HG03460 (cell line): ENCODE measurements at regions not wholly inside any gene's neighbourhood (a gene's known extent, or its start where the extent isn't known, plus 50 kb on each side); places are given as distances from the start of the nearest gene placed in this dataset.
"Not testable (repeated sequence)": the region's sequence is repeated elsewhere in the genome, so short reads cannot be mapped to it uniquely, and the experiment has no call there.

ENCODE experiments used
- ATAC-seq: cut with Tn5 transposase; IDR thresholded peaks from one replicate; pipeline ENCODE4 v1.9.1; 2021; ENCODE audit not compliant: unreplicated experiment

GRCh38 chr2:134062235-134062634 is 191.6 kb upstream of the MGAT5 start:
- not testable (repeated sequence) for ATAC-seq

DNA sequence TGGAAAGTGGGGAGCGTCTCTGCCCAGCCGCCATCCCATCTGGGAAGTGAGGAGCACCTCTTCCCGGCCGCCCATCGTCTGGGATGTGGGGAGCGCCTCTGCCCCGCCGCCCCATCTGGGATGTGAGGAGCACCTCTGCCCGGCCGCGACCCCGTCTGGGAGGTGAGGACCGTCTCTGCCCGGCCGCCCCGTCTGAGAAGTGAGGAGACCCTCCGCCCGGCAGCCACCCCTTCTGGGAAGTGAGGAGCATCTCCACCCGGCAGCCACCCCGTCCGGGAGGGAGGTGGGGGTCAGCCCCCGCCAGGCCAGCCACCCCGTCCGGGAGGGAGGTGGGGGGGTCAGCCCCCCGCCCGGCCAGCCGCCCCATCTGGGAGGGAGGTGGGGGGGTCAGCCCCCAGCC is 190.0 kb upstream of the MGAT5 start:
- ATAC-seq = not testable (repeated sequence)

- ATAC-seq = no peak
Measured at GRCh38 chr2:134070281-134070741, 183.6 kb upstream of the MGAT5 start.

DNA sequence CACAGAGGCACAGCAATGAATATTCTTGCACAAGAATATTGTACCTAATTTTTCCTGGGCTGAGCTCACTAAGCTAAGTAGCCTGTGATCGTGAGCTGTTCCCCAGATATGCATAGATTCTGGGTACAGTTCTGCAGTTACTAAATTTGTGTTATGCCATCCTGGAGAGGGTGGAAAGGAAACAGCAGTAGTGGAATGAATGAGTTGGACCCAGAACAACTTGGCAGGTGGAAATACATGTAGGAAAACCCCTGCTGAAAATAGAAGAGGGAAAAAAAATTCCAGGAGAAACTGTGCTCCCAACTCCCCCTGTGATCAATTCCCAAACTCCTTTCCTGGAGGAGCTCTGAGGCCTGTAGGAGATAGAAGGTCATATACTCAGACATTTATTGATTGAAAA is 181.5 kb upstream of the MGAT5 start:
- no peak for ATAC-seq

GRCh38 chr2:134073023-134073422 is 180.8 kb upstream of the MGAT5 start:
- no peak for ATAC-seq

DNA sequence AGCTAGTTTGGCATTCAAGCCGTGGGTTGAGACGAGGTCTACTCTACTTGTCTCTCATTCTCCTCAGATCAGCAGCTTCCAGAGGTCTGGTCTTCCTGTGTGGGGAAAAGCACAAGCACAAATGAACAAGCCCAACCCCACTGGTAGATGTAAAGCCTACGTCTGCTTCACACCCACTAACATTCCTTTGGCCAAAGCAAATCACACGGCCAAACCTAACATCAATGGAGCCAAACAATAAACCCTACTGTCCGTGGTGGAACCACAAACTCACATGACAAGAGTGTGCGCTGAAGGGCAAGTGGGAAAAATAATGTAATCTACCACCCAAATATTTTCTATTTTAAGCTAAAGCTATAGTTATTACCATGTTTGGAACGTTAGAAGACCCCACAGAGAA is 179.3 kb upstream of the MGAT5 start:
- no peak for ATAC-seq

- no peak for ATAC-seq
Measured at GRCh38 chr2:134075204-134075603, 178.7 kb upstream of the MGAT5 start.

- no peak for ATAC-seq
Measured at GRCh38 chr2:134078354-134078753, 175.5 kb upstream of the MGAT5 start.

DNA sequence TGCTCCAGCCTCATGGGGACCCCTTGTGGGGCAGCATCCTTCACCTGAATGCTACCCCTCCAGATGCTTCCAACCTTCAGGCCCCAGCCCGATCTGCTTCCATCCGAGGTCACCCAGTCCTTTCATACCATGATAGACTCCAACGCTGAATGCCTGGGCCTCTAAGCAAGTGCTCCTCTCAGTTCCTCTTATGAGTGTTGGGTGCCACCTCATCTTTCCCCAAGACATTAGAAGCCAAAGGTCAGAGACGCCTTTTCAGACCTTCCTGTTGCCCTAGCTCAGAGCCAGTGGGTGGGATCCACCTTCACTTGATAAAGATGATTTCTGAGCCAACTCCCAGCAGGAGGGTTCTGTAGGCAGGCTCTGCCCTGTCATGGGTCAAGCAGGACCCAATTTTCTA is 174.5 kb upstream of the MGAT5 start:
- ATAC-seq = peak; percentile 95

DNA sequence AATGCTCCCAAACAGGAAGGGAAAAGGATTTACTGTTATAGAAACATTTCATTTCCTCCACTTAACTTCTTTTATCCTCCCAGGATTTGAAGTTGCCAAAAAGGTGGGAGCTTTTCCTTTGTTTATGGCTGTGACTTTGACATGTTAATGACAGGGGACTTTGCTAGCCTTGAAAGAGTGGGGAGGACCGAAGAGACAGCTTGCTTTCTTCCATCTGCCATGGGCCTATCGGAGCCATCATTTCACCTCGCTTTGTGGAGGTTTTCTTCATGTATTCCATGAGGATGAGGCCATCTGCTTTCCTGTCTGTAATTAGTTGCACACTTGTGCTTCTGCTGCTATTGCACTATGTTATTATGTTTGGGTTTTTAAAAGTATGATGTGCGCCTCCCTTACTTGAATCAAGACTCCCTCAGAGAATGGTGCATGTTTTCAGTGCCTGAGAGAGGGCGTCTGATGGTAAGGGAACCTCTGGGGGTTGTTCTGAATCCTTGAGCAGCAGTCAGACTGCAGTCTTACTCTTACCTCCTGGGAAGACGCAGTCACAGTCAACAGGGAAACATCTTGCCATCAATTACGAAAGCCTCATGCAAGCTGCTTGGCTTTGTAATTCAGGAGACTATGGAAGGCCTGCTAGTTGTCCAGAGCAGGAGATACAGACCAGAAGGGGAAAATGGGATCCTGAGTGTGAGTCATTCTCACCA is 173.3 kb upstream of the MGAT5 start:
- ATAC-seq = no peak

GRCh38 chr2:134081238-134081938 is 172.5 kb upstream of the MGAT5 start:
- ATAC-seq = no peak

- no peak for ATAC-seq
Measured at GRCh38 chr2:134083548-134083947, 170.3 kb upstream of the MGAT5 start.

DNA sequence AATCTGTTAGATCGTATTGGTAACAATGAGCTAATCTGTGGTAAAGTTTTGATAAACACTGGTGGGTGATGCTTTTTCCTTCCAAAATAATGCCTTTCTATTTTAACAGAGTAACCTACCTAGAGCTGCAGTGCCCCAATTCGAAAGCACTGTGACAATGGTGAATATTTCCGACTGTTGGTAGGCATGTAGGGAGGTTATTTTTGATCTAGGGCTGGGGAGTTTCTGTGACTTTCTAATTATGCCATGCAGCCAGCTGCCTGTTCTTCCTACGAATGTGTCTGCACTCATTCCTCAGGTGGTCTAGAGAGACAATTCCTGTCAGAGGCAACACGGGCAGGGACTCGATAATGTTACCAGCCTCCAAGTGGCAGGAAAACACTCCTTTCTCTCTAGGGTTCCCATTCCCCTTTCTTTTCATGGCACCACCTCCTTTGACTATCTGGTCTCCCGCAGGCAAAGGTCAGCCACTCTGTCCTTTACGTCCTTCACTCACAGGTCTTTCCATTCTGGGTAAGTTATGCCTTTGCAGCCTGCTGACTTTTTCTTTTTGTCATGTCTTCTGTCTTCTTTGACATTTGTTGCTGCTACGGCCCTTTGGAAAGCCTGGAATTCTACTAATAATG is 167.2 kb upstream of the MGAT5 start:
- ATAC-seq = no peak

DNA sequence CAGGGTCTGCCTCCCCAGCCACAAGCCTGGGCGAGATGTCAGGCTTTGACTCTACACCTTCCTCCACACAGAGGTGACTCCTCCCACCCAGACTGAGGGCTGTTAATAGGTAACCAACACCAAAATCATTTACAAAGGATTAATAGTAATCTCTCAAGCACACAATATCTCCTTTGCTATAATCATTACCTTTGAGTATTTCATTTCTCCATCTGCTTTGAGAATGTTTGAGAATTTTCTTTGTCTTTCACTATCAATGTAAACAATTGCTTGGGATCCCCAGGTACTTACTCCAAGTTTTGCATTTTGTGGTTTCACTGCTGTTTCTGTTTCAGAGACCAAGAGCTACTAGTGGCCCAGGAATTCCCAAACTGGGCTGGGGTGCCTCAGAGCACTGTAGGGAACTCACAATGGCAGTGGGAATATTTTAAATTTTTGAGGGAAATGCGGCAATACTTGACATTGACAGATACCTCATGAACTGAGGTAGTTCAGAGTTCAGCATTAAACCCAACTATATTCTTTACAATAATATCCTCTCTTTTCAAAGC is 166.4 kb upstream of the MGAT5 start:
- peak; percentile 92 for ATAC-seq

DNA sequence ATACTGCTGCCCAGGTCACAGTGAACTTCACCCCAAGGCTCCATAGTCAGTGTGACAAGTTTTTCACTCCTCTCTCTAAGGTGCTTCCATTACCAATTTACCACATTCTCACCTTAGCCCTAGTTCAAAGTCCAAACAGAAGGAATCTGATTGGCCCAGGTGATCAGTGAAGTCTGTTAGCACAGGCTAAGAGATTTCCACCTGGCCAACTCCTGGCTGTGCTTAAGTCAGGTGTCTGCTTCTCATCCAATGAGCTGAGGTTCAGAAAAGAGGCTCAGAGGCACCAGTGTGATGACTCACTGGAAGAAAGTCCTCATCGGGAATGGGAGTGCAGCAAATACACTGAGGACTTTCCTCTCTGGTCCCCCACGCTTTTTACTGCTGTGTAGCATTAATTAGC is 164.4 kb upstream of the MGAT5 start:
- ATAC-seq = no peak

- no peak for ATAC-seq
Measured at GRCh38 chr2:134097740-134098139, 156.1 kb upstream of the MGAT5 start.

DNA sequence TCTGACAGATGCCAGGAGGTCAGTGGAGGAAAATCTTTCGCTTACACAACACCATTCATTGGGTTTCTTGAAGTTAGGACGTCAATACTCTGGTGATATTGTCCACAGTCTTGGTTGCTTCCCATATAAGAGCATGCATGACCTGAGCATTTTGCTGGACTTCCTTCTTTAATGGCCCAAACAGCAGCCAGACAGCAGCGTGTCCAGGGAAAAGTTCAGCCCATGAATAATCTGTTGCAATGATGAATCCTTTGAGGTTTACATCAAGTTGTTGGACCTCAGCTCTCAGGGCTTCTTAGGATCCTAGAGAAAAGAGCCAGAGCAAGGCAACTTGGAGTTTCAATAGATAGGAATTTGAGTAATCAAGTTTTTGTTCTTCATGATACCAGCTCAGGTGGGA is 155.6 kb upstream of the MGAT5 start:
- no peak for ATAC-seq

DNA sequence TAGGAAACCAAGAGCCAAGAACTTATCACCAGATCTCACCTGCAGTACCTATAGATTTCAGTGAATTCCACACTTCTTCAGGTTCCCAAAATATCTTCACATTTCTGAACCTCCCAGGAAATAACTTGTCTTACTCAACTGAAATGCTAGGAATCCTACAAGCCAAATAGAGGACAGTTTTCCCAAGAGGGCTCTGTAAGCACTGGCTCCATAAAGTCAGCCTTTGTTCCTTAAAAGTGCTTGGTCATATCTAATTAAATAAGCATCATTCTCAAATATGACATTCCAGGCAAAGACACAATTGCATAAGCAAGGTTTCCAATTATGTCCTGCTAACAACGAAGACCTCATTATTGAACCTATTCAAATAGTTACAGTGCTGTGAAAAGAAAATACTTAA is 154.6 kb upstream of the MGAT5 start:
- ATAC-seq = no peak

DNA sequence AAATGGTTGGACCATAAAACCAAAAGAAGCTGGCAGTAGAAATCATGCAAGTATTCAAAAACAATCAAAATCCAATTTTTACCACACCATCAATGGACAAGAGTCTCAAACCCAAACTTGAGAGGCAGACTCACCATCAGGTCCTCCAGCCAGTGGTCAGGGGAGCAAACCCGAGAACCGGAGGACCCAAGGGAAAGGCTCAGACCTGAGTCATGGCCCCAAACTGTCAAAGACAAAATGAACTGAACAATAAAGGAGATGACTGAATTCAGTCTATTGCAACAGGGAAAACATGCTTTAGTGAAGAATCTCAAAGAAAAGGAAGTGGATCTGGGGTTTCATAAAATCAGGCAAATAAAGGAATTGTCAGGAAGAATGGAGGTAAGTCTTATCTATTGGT is 150.7 kb upstream of the MGAT5 start:
- no peak for ATAC-seq

DNA sequence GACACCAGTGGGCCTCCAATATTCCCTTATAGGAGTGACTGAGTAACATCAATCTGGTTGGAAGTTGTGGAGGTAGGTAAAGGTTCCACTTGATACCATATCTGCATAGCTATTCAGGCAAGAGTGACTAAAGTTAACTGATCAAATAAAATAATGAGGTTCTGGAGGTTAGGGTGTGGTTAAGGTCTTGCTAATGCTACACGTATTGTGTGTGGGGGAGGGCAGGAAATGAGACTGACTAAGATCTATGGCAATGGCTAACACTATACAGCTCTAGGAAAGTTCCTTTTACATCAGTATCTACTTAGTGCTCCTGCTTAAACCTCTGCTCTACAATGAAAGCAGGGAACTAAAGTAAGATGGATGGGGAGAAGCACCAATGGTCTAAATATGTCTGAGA is 149.1 kb upstream of the MGAT5 start:
- ATAC-seq = no peak

- no peak for ATAC-seq
Measured at GRCh38 chr2:134107402-134107801, 146.5 kb upstream of the MGAT5 start.

DNA sequence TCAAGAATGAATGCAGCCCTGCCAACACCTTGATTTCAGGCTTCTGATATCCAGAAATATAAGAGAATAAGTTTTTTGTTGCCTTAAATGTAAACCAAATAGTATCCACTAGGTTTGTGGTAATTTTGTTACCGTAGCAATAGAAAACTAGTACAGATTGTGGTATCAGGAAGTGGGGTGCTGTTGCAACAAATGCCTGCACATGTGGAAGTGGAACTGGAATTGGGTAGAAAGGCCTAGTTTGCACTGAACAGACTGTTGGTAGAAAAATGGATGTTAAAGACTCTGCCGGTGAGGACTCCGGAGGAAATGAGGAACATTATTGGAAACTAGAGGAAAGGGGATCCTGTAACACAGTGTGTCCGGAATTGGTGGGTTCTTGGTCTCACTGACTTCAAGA is 145.8 kb upstream of the MGAT5 start:
- no peak for ATAC-seq
